ENCODE measurements at regions not wholly inside any gene's neighbourhood (a gene's known extent, or its start where the extent isn't known, plus 50 kb on each side); places are given as distances from the start of the nearest gene placed in this dataset.

- TF ChIP-seq CREB1 (IDR thresholded peaks at IDR 0.05) (no peak), CTCF (IDR thresholded peaks at IDR 0.05; ENCODE audit: control extremely low read depth in 1 of 3, insufficient read depth in 1 of 3, low read depth in 1 of 3, low read length in 3 of 3) (no peak), SRF (IDR thresholded peaks at IDR 0.05; ENCODE audit: low read depth, low read length) (no peak), TEAD4 (IDR thresholded peaks at IDR 0.05; ENCODE audit: low read depth, low read length) (no peak), ATF3 (IDR thresholded peaks at IDR 0.05; ENCODE audit: insufficient read depth, low read depth, low read length) (no peak), SUZ12 (IDR thresholded peaks at IDR 0.05; ENCODE audit: low read length) (no peak), SP4 (IDR thresholded peaks at IDR 0.05; ENCODE audit: low read length) (no peak), JUN (IDR thresholded peaks at IDR 0.05; ENCODE audit: low read depth, low read length) (no peak), EP300 (IDR thresholded peaks at IDR 0.05; ENCODE audit: borderline replicate concordance in 1 of 2, low read depth in 2 of 2, low read length in 2 of 2) (no peak), POLR2AphosphoS5 (IDR thresholded peaks at IDR 0.05; ENCODE audit: low read depth, low read length) (no peak), GTF2F1 (IDR thresholded peaks at IDR 0.05; ENCODE audit: borderline replicate concordance, low read depth, low read length) (no peak), SIN3A (conservative IDR thresholded peaks at IDR 0.05 in 1 of 2, IDR thresholded peaks at IDR 0.05 in 1 of 2; ENCODE audit: low read depth in 1 of 2, low read length in 2 of 2) (no peak), KDM1A (IDR thresholded peaks at IDR 0.05; ENCODE audit: borderline replicate concordance, low read length) (no peak)
Measured at GRCh38 chr18:41602034-41602433, 353.0 kb upstream of the PIK3C3 start.

All from H1 (cell line).